Ascending aorta (tissue), 2 donors: ENCODE measurements at regions not wholly inside any gene's neighbourhood (a gene's known extent, or its start where the extent isn't known, plus 50 kb on each side); places are given as distances from the start of the nearest gene placed in this dataset.

Source experiments
- DNase-seq, 2 donors: peaks; one replicate each; pipeline ENCODE4 v3.0.0-alpha.2; 2019; ENCODE audit warnings: low spot score in 2 of 2
- H3K27ac ChIP-seq, 2 donors: fragments of 200-600 bp; sonication (generic); one replicate each; pipeline ENCODE4 v1.5.1; 2016 to 2017; ENCODE audit warnings: mild to moderate bottlenecking in 1 of 2
- H3K27me3 ChIP-seq: fragments of 200-600 bp; sonication (generic); one replicate; pipeline ENCODE4 v1.5.1; 2017
- H3K36me3 ChIP-seq, 2 donors: fragments of 200-600 bp; sonication (generic); one replicate each; pipeline ENCODE4 v1.5.1; 2016
- H3K4me1 ChIP-seq, 2 donors: fragments of 200-600 bp; sonication (generic); one replicate each; pipeline ENCODE4 v1.5.1; 2016 to 2017; ENCODE audit warnings: mild to moderate bottlenecking in 1 of 2
- H3K4me3 ChIP-seq, 2 donors: fragments of 200-600 bp; sonication (generic); one replicate each; pipeline ENCODE4 v1.5.1; 2016 to 2017; ENCODE audit warnings: mild to moderate bottlenecking in 1 of 2
- H3K9me3 ChIP-seq, 2 donors: fragments of 200-600 bp; sonication (generic); one replicate each; pipeline ENCODE4 v1.5.1; 2016
- intact Hi-C: fragments of 100-400 bp; cut with DNase I; formaldehyde crosslinking; loops from one replicate; pipeline ENCODE4 v1.15.1; 2023
- TF ChIP-seq, protein P1 (sequence below), 3 experiments: fragments of 200-600 bp in 2 of 3; fragments of 450-650 bp in 1 of 3; sonication (generic) in 2 of 3; IDR thresholded peaks; one replicate each; pipeline ENCODE4 v1.5.1; 2016 to 2019; ENCODE audit warnings: antibody characterized with exemption in 3 of 3, mild to moderate bottlenecking in 1 of 3, moderate library complexity in 1 of 3

- H3K4me1 ChIP-seq = peaks cover 0 to 9% of the 10 kb centered on the region in 2 donors
- TF ChIP-seq, protein P1, sequence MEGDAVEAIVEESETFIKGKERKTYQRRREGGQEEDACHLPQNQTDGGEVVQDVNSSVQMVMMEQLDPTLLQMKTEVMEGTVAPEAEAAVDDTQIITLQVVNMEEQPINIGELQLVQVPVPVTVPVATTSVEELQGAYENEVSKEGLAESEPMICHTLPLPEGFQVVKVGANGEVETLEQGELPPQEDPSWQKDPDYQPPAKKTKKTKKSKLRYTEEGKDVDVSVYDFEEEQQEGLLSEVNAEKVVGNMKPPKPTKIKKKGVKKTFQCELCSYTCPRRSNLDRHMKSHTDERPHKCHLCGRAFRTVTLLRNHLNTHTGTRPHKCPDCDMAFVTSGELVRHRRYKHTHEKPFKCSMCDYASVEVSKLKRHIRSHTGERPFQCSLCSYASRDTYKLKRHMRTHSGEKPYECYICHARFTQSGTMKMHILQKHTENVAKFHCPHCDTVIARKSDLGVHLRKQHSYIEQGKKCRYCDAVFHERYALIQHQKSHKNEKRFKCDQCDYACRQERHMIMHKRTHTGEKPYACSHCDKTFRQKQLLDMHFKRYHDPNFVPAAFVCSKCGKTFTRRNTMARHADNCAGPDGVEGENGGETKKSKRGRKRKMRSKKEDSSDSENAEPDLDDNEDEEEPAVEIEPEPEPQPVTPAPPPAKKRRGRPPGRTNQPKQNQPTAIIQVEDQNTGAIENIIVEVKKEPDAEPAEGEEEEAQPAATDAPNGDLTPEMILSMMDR (IDR thresholded peaks at IDR 0.05) = no peak
- intact Hi-C loops = loop anchor here (5.0 kb wide), 1 partner anchor 157 kb away; no protein-coding TSS in a partner anchor
- H3K27ac ChIP-seq = no peak overlapping the region
- H3K9me3 ChIP-seq = no peaks in the 10 kb centered on the region
- no peak overlapping the region for H3K4me3 ChIP-seq
- no peaks in the 10 kb centered on the region for H3K27me3 ChIP-seq
- H3K36me3 ChIP-seq = no peaks in the 10 kb centered on the region
- no peak for DNase-seq
These were observed 196.7 kb upstream of the TPRG1 start for GRCh38 chr3:188974856-188975599.

GRCh38 chr3:188975600-188976314, 196.0 kb upstream of the TPRG1 start:
- TF ChIP-seq, protein P1 (IDR thresholded peaks at IDR 0.05) = no peak
- intact Hi-C loops = loop anchor here (5.0 kb wide), 1 partner anchor 157 kb away; no protein-coding TSS in a partner anchor
- Histone ChIP-seq H3K9me3 (no peaks in the 10 kb centered on the region), H3K36me3 (no peaks in the 10 kb centered on the region), H3K27me3 (no peaks in the 10 kb centered on the region), H3K4me3 (no peak overlapping the region), H3K4me1 (peaks cover 0 to 9% of the 10 kb centered on the region in 2 donors), H3K27ac (no peak overlapping the region)
- DNase-seq = no peak

GRCh38 chr3:188976407-188976806, 195.4 kb upstream of the TPRG1 start:
- no peaks in the 10 kb centered on the region for H3K27me3 ChIP-seq
- peaks cover 0 to 9% of the 10 kb centered on the region in 2 donors for H3K4me1 ChIP-seq
- intact Hi-C loops = loop anchor here (5.0 kb wide), 1 partner anchor 156 kb away; no protein-coding TSS in a partner anchor
- no peak overlapping the region for H3K4me3 ChIP-seq
- DNase-seq = no peak
- H3K9me3 ChIP-seq = no peaks in the 10 kb centered on the region
- H3K36me3 ChIP-seq = no peaks in the 10 kb centered on the region
- TF ChIP-seq, protein P1 (IDR thresholded peaks at IDR 0.05) = no peak
- no peak overlapping the region for H3K27ac ChIP-seq

DNA sequence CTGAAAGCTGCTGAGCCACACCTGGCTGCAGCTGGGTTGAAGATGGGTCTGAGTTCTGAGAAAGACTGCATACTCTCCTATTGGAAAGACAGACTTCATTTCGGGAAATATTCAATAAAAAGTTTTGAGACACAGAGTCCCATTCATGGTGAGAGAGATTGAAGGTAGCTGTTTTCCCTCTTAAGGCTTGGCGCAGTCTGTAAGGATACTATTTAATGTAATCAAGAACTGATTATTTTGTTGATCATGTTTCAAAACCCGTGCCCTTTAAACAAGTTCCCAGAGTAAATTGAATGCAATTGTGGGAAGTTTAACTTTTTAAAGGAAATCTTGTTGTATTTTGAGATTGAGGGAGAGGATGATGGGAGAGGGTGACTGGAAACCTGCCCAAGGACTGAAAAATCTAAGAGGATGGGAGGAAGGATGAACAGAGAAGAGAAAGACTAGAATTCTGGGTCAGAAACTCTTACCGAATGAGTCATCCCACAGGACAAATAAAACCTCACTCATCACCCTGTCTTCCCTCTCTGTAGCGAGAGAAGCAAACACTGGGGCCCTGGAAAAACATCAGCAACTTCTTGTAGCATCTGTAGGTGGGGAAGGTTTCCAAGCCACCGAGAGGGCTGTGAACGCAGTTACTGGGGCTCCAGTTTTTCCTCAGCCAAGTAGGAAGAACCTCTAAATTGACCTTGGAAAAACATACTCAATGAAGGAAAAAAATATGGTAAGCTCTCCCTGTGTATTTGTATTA, 193.2 kb upstream of the TPRG1 start:
- H3K4me1 ChIP-seq = peaks cover 0 to 9% of the 10 kb centered on the region in 2 donors
- H3K9me3 ChIP-seq = no peaks in the 10 kb centered on the region
- DNase-seq = no peak
- TF ChIP-seq, protein P1 (IDR thresholded peaks at IDR 0.05) = no peak
- intact Hi-C loops = loop anchor here (5.0 kb wide), 1 partner anchor 154 kb away; no protein-coding TSS in a partner anchor
- no peaks in the 10 kb centered on the region for H3K27me3 ChIP-seq
- H3K36me3 ChIP-seq = no peaks in the 10 kb centered on the region
- no peak overlapping the region for H3K4me3 ChIP-seq
- no peak overlapping the region for H3K27ac ChIP-seq

DNA sequence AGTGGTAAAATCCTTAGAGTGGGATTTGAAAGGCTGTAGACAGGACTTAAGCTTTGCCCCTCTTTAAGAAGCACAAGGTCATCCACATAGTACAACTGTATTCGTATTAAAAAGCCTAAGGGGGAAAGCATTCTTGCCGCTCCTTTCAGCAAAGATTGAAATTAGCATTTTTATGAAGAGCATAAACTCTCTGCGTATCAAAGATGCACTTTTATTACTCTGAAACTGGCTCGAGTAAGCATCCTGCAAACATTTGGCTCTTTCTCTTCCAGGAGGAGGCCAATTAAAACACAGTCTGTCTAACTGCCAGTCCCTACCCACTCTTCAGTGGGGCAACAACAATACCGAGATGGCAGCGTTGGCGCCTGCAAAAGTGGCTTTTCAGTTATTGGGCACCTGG, 192.5 kb upstream of the TPRG1 start:
- Histone ChIP-seq H3K4me3 (no peak overlapping the region), H3K9me3 (no peaks in the 10 kb centered on the region), H3K27ac (no peak overlapping the region), H3K36me3 (no peaks in the 10 kb centered on the region), H3K4me1 (peaks cover 0 to 9% of the 10 kb centered on the region in 2 donors), H3K27me3 (no peaks in the 10 kb centered on the region)
- DNase-seq = no peak
- intact Hi-C loops = loop anchor here (5.0 kb wide), 1 partner anchor 153 kb away; no protein-coding TSS in a partner anchor
- TF ChIP-seq, protein P1 (IDR thresholded peaks at IDR 0.05) = no peak
